H1 (cell line): ENCODE measurements at regions not wholly inside any gene's neighbourhood (a gene's known extent, or its start where the extent isn't known, plus 50 kb on each side); places are given as distances from the start of the nearest gene placed in this dataset.

Source experiments
- CTCF ChIA-PET: fragments of 300-600 bp; sonication (Branson Sonifier 250); formaldehyde crosslinking; loops from one replicate; lab custom pipeline; 2021; ENCODE audit not compliant: partially characterized antibody; lab: Charles Lee
- POLR2A ChIA-PET: fragments of 300-600 bp; sonication (Branson Sonifier 250); formaldehyde crosslinking; loops from one replicate; lab custom pipeline; 2021; ENCODE audit warnings: inconsistent platforms; ENCODE audit not compliant: partially characterized antibody; lab: Charles Lee
- DNase-seq, 2 experiments: peaks; one replicate each; pipeline versions ENCODE4 v3.0.0 to v3.0.0-alpha.2; 2010 to 2022; ENCODE audit warnings: low spot score in 2 of 2, low read depth in 1 of 2, mixed read lengths in 1 of 2
- FAIRE-seq: peaks from 2 replicates; lab custom pipeline; 2011; peaks lifted over from hg19 to GRCh38; lab: Jason Lieb, UNC
- H2AFZ ChIP-seq: 2 replicates; pipeline ENCODE4 v1.8.1; 2012; ENCODE audit warnings: low read length, inconsistent platforms
- H2AK5ac ChIP-seq: 2 replicates; pipeline ENCODE4 v1.6.1; 2013; ENCODE audit warnings: low read depth, low read length
- H2BK120ac ChIP-seq: replicated peaks from 2 replicates; pipeline ENCODE3; 2013; ENCODE audit warnings: low read depth, low read length, inconsistent platforms
- H2BK12ac ChIP-seq: 2 replicates; pipeline ENCODE4 v1.6.1; 2013; ENCODE audit warnings: low read depth, low read length
- H2BK15ac ChIP-seq: 2 replicates; pipeline ENCODE4 v1.6.1; 2013; ENCODE audit warnings: low read length
- H2BK20ac ChIP-seq: 2 replicates; pipeline ENCODE4 v1.6.1; 2013; ENCODE audit warnings: low read length
- H2BK5ac ChIP-seq: 2 replicates; pipeline ENCODE4 v1.6.1; 2013; ENCODE audit warnings: low read depth, low read length
- H3K14ac ChIP-seq: 2 replicates; pipeline ENCODE4 v1.6.1; 2013; ENCODE audit warnings: inconsistent platforms; ENCODE audit not compliant: insufficient read length
- H3K18ac ChIP-seq: 2 replicates; pipeline ENCODE4 v1.6.1; 2013; ENCODE audit warnings: low read length; ENCODE audit errors: extremely low read depth
- H3K23ac ChIP-seq: 2 replicates; pipeline ENCODE4 v1.6.1; 2013; ENCODE audit warnings: inconsistent platforms; ENCODE audit not compliant: insufficient read length
- H3K23me2 ChIP-seq: 2 replicates; pipeline ENCODE4 v1.6.1; 2013; ENCODE audit warnings: low read depth, low read length
- H3K27ac ChIP-seq: 2 replicates; pipeline ENCODE4 v1.6.1; 2011; ENCODE audit warnings: low read depth, low read length, inconsistent platforms
- H3K27me3 ChIP-seq, 4 experiments: replicated peaks in 1 of 4; 1 replicate in 1 of 4; 2 replicates in 3 of 4; pipeline versions ENCODE4 v1.6.1 to v1.8.1; 2011 to 2013; ENCODE audit warnings: low read length in 3 of 4, mild to moderate bottlenecking in 3 of 4, inconsistent platforms in 2 of 4, mixed read lengths in 2 of 4, moderate library complexity in 1 of 4; ENCODE audit not compliant: control insufficient read depth in 3 of 4, insufficient read depth in 3 of 4; ENCODE audit errors: extremely low read depth in 1 of 4
- H3K36me3 ChIP-seq, 4 experiments: 2 replicates each; pipeline versions ENCODE4 v1.6.1 to v1.8.1; 2011 to 2013; ENCODE audit warnings: mild to moderate bottlenecking in 4 of 4, low read length in 3 of 4, moderate library complexity in 2 of 4, control low read depth in 1 of 4, inconsistent platforms in 1 of 4; ENCODE audit not compliant: insufficient read depth in 4 of 4, control insufficient read depth in 2 of 4
- H3K4ac ChIP-seq: replicated peaks from 2 replicates; pipeline ENCODE3; 2013; ENCODE audit warnings: low read length, low read depth, mixed read lengths, inconsistent platforms; ENCODE audit not compliant: insufficient read length
- H3K4me1 ChIP-seq, 4 experiments: replicated peaks in 1 of 4; 1 replicate in 1 of 4; 2 replicates in 3 of 4; pipeline versions ENCODE4 v1.6.1 to v1.8.1; 2011 to 2013; ENCODE audit warnings: low read length in 3 of 4, inconsistent platforms in 2 of 4, mixed read lengths in 1 of 4; ENCODE audit not compliant: insufficient read depth in 4 of 4, control insufficient read depth in 3 of 4
- H3K4me2 ChIP-seq, 2 experiments: 2 replicates each; pipeline versions ENCODE4 v1.6.1 to v1.8.1; 2011 to 2013; ENCODE audit warnings: low read depth in 2 of 2, low read length in 2 of 2, control low read depth in 1 of 2, inconsistent platforms in 1 of 2, mild to moderate bottlenecking in 1 of 2; ENCODE audit not compliant: insufficient read depth in 1 of 2
- H3K4me3 ChIP-seq, 4 experiments: fragments of 200-600, 300-600 bp in 1 of 4; sonication (generic), shearing (Covaris generic), sonication (Bioruptor Twin) in 1 of 4; 2 replicates each; pipeline versions ENCODE4 v1.5.1 to v1.8.1; 2011 to 2016; ENCODE audit warnings: low read length in 4 of 4, low read depth in 3 of 4, control low read depth in 2 of 4, inconsistent platforms in 2 of 4, mild to moderate bottlenecking in 2 of 4, mixed read lengths in 1 of 4, moderate library complexity in 1 of 4; ENCODE audit not compliant: insufficient read depth in 2 of 4; ENCODE audit errors: extremely low read depth in 1 of 4
- H3K56ac ChIP-seq: replicated peaks from 2 replicates; pipeline ENCODE3; 2013; ENCODE audit warnings: low read depth, mild to moderate bottlenecking, mixed read lengths, low read length, inconsistent platforms; ENCODE audit not compliant: insufficient read length
- H3K79me1 ChIP-seq: 2 replicates; pipeline ENCODE4 v1.6.1; 2013; ENCODE audit warnings: low read depth, low read length, control low read depth
- H3K79me2 ChIP-seq, 2 experiments: 2 replicates each; pipeline versions ENCODE4 v1.6.1 to v1.8.1; 2012 to 2013; ENCODE audit warnings: low read length in 2 of 2, mild to moderate bottlenecking in 2 of 2, inconsistent platforms in 1 of 2; ENCODE audit not compliant: insufficient read depth in 2 of 2, control insufficient read depth in 1 of 2
- H3K9ac ChIP-seq, 4 experiments: replicated peaks in 1 of 4; 1 replicate in 1 of 4; 2 replicates in 3 of 4; pipeline versions ENCODE4 v1.6.1 to v1.8.1; 2011 to 2013; ENCODE audit warnings: low read depth in 3 of 4, low read length in 3 of 4, control low read depth in 2 of 4, mild to moderate bottlenecking in 2 of 4, moderate library complexity in 2 of 4, inconsistent platforms in 1 of 4; ENCODE audit errors: extremely low read depth in 1 of 4
- H3K9me3 ChIP-seq, 2 experiments: 2 replicates each; pipeline versions ENCODE4 v1.6.1 to v1.8.1; 2012 to 2013; ENCODE audit warnings: mild to moderate bottlenecking in 2 of 2, moderate library complexity in 2 of 2, control low read depth in 1 of 2, inconsistent platforms in 1 of 2, low read depth in 1 of 2, low read length in 1 of 2, mixed read lengths in 1 of 2; ENCODE audit not compliant: insufficient read depth in 2 of 2
- H4K20me1 ChIP-seq, 2 experiments: replicated peaks in 1 of 2; 2 replicates each; pipeline versions ENCODE3 to v1.8.1; 2011 to 2013; ENCODE audit warnings: inconsistent platforms in 2 of 2, low read length in 2 of 2, mild to moderate bottlenecking in 1 of 2; ENCODE audit not compliant: insufficient read depth in 2 of 2, control insufficient read depth in 1 of 2
- H4K5ac ChIP-seq: 2 replicates; pipeline ENCODE4 v1.6.1; 2013; ENCODE audit warnings: low read length, low read depth, mixed read lengths, inconsistent platforms; ENCODE audit not compliant: insufficient read length
- H4K8ac ChIP-seq: 2 replicates; pipeline ENCODE4 v1.8.0; 2013; ENCODE audit warnings: mild to moderate bottlenecking, moderate library complexity, low read length, inconsistent platforms; ENCODE audit not compliant: insufficient read depth; ENCODE audit errors: extremely low read depth
- H4K91ac ChIP-seq: replicated peaks from 2 replicates; pipeline ENCODE3; 2013; ENCODE audit warnings: low read length, mixed read lengths, inconsistent platforms; ENCODE audit not compliant: insufficient read length
- CBX5 ChIP-seq: fragments of 300-800, 300-1000 bp; sonication (generic); IDR thresholded peaks from 2 replicates; pipeline ENCODE4 v1.7.1; 2016; ENCODE audit warnings: antibody characterized with exemption, low read length, low read depth
- CEBPB ChIP-seq: IDR thresholded peaks from 2 replicates; pipeline ENCODE4 v1.6.1; 2012; ENCODE audit warnings: low read depth, low read length
- FOSL1 ChIP-seq: IDR thresholded peaks from 2 replicates; pipeline ENCODE4 v1.6.1; 2011; ENCODE audit warnings: mild to moderate bottlenecking, low read depth, low read length, moderate library complexity; ENCODE audit not compliant: insufficient read depth
- GTF2F1 ChIP-seq: IDR thresholded peaks from 2 replicates; pipeline ENCODE4 v1.6.1; 2012; ENCODE audit warnings: low read depth, low read length, improper control_type of control experiment, borderline replicate concordance
- POLR2A ChIP-seq, 2 experiments: IDR thresholded peaks; 1 replicate in 1 of 2; 2 replicates in 1 of 2; pipeline ENCODE4 v1.6.1; 2011; ENCODE audit warnings: low read depth in 2 of 2, low read length in 2 of 2, mild to moderate bottlenecking in 2 of 2; ENCODE audit errors: control extremely low read depth in 1 of 2
- POLR2AphosphoS5 ChIP-seq: IDR thresholded peaks from 2 replicates; pipeline ENCODE4 v1.6.1; 2011; ENCODE audit warnings: low read depth, low read length
- RFX5 ChIP-seq: IDR thresholded peaks from 2 replicates; pipeline ENCODE4 v1.6.1; 2011; ENCODE audit warnings: low read depth, low read length, improper control_type of control experiment, borderline replicate concordance
- RXRA ChIP-seq: IDR thresholded peaks from 2 replicates; pipeline ENCODE4 v1.6.1; 2011; ENCODE audit warnings: low read depth, mild to moderate bottlenecking, low read length, moderate library complexity; ENCODE audit not compliant: insufficient read depth
- SIRT6 ChIP-seq: IDR thresholded peaks from one replicate; pipeline ENCODE4 v1.7.1; 2012; ENCODE audit warnings: low read length, inconsistent platforms
- SP1 ChIP-seq: IDR thresholded peaks from 2 replicates; pipeline ENCODE4 v1.6.1; 2011; ENCODE audit warnings: low read depth, low read length
- SP4 ChIP-seq: IDR thresholded peaks from 2 replicates; pipeline ENCODE4 v1.6.1; 2012; ENCODE audit warnings: low read length, inconsistent platforms
- TBP ChIP-seq: IDR thresholded peaks from 2 replicates; pipeline ENCODE4 v1.6.1; 2011; ENCODE audit warnings: low read depth, low read length, improper control_type of control experiment
- WGBS, 2 experiments: shearing (Covaris generic) in 1 of 2; methylation state at CpG; one replicate each; pipeline versions ENCODE4 v1.1.6 to v1.1.7; 2013 to 2015; ENCODE audit warnings: low lambda C conversion rate in 2 of 2, mixed read lengths in 2 of 2, inconsistent platforms in 1 of 2, low coverage in 1 of 2, missing lambda C conversion rate in 1 of 2; ENCODE audit not compliant: insufficient replicate concordance in 2 of 2, insufficient coverage in 1 of 2, insufficient read length in 1 of 2; ENCODE audit errors: extremely low coverage in 1 of 2, missing lambda C conversion rate in 1 of 2; 5-methylcytosine and 5-hydroxymethylcytosine counted together

GRCh38 chr3:176302271-176302670 lies 895.0 kb downstream of the TBL1XR1 start:
- Histone ChIP-seq H2AK5ac (no peak overlapping the region), H2BK5ac (no peak overlapping the region), H4K8ac (no peak overlapping the region), H4K91ac (no peak overlapping the region), H3K9me3 (no peaks in the 10 kb centered on the region), H3K4me3 (no peak overlapping the region), H3K4me2 (no peak overlapping the region), H3K23ac (no peak overlapping the region), H2BK120ac (no peak overlapping the region), H2BK20ac (no peak overlapping the region), H3K79me1 (no peaks in the 10 kb centered on the region; the same call in 1 of the 2 replicates), H3K79me2 (peaks cover 0 to 72% of the 10 kb centered on the region in 2 experiments; a peak in 3 of 4 replicates), H3K4me1 (0 out of 7 replicates have a peak, but pooled peaks cover 0 to 2% (median 0%) of the 10 kb centered on the region in 4 experiments), H3K23me2 (no peaks in the 10 kb centered on the region), H3K9ac (no peak overlapping the region), H3K56ac (no peak overlapping the region), H3K4ac (no peak overlapping the region), H3K18ac (no peak overlapping the region), H3K27ac (no peak overlapping the region), H2BK12ac (no peak overlapping the region), H3K36me3 (peaks cover 0 to 38% (median 3%) of the 10 kb centered on the region in 4 experiments; a peak in 3 of 8 replicates), H3K27me3 (no peaks in the 10 kb centered on the region), H2BK15ac (no peak overlapping the region), H3K14ac (no peak overlapping the region), H4K5ac (no peak overlapping the region), H2AFZ (no peak overlapping the region), H4K20me1 (peaks cover 4 to 13% of the 10 kb centered on the region in 2 experiments)
- FAIRE-seq (no peak), DNase-seq (no peak)
- TF ChIP-seq TBP (no peak), POLR2A (IDR thresholded peaks at IDR 0.05; ENCODE audit: control extremely low read depth in 1 of 2, low read depth in 2 of 2, low read length in 2 of 2) (peak; percentile 59 to 60), CEBPB (peak; percentile 56; the same call in 1 of the 2 replicates), SIRT6 (no peak), RFX5 (no peak), SP1 (no peak), CBX5 (no peak), FOSL1 (no peak), POLR2AphosphoS5 (peak; percentile 80), GTF2F1 (no peak), RXRA (no peak), SP4 (no peak)
- CTCF ChIA-PET, result interaction anchor here (1.1 kb wide), 1 partner anchor 75 kb away, joined by 3 read pairs; no protein-coding TSS in a partner anchor
- POLR2A ChIA-PET, result interaction anchor here (0.6 to 1.3 kb wide), 2 partner anchors 12 to 379 kb away, joined by 3 read pairs; no protein-coding TSS in a partner anchor
- WGBS, 2 experiments, result 98% methylated on average over 2 of the region's 2 CpGs; no CpG with 5 or more reads in 1 of the 2 experiments
